ENCODE measurements at regions not wholly inside any gene's neighbourhood (a gene's known extent, or its start where the extent isn't known, plus 50 kb on each side); places are given as distances from the start of the nearest gene placed in this dataset.

DNA sequence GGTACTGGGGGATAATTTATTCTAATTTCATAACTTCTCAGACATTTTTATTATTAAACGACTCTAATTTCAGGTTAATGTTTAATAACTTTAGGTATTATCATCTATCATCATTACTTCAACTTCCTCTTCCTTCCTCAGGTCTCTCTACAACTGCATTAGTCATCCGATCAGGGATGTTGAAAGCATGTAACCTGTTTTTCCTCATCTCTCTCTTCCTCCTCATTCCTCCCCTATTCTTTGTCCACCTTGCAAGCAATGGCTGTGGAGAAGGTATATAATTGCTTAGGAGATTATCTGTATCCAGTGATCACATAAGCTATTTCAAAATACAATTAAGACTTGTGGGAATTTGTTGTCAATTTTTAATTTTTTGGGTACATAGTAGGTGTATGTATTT is 632.6 kb upstream of the DIAPH2 start:
- TF ChIP-seq, protein P1, sequence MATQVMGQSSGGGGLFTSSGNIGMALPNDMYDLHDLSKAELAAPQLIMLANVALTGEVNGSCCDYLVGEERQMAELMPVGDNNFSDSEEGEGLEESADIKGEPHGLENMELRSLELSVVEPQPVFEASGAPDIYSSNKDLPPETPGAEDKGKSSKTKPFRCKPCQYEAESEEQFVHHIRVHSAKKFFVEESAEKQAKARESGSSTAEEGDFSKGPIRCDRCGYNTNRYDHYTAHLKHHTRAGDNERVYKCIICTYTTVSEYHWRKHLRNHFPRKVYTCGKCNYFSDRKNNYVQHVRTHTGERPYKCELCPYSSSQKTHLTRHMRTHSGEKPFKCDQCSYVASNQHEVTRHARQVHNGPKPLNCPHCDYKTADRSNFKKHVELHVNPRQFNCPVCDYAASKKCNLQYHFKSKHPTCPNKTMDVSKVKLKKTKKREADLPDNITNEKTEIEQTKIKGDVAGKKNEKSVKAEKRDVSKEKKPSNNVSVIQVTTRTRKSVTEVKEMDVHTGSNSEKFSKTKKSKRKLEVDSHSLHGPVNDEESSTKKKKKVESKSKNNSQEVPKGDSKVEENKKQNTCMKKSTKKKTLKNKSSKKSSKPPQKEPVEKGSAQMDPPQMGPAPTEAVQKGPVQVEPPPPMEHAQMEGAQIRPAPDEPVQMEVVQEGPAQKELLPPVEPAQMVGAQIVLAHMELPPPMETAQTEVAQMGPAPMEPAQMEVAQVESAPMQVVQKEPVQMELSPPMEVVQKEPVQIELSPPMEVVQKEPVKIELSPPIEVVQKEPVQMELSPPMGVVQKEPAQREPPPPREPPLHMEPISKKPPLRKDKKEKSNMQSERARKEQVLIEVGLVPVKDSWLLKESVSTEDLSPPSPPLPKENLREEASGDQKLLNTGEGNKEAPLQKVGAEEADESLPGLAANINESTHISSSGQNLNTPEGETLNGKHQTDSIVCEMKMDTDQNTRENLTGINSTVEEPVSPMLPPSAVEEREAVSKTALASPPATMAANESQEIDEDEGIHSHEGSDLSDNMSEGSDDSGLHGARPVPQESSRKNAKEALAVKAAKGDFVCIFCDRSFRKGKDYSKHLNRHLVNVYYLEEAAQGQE (IDR thresholded peaks at IDR 0.05; ENCODE audit: insufficient read depth in 1 of 2, low read depth in 2 of 2, low read length in 2 of 2) = no peak
- TF ChIP-seq SIN3A (IDR thresholded peaks at IDR 0.05; ENCODE audit: borderline replicate concordance, insufficient read depth, low read length) (no peak), FOXP2 (optimal IDR thresholded peaks at IDR 0.05; ENCODE audit: borderline replicate concordance, extremely low read depth, extremely low read length, insufficient read depth) (no peak), TAF1 (IDR thresholded peaks at IDR 0.05; ENCODE audit: borderline replicate concordance, insufficient read depth, low read length) (no peak), POLR2AphosphoS5 (IDR thresholded peaks at IDR 0.05; ENCODE audit: low read depth, low read length) (no peak)

DNA sequence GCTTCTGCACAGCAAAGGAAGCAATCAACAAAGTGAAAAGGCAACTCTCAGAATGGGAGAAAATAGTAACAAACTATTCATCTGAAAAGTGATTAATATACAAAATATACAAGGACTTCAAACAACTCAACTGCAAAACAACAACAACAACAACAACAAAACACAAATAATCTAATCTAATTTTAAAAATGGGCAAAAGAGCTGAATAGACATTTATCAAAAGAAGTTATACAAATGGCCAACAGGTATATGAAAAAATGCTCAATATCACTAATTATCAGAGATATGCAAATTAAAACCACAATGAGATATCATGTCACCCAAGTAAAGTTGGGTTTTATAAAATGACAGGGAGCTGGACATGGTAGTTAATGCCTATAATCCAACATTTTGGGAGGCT is 602.8 kb upstream of the DIAPH2 start:
- TF ChIP-seq SIN3A (IDR thresholded peaks at IDR 0.05; ENCODE audit: borderline replicate concordance, insufficient read depth, low read length) (no peak), TAF1 (IDR thresholded peaks at IDR 0.05; ENCODE audit: borderline replicate concordance, insufficient read depth, low read length) (no peak), FOXP2 (optimal IDR thresholded peaks at IDR 0.05; ENCODE audit: borderline replicate concordance, extremely low read depth, extremely low read length, insufficient read depth) (no peak), POLR2AphosphoS5 (IDR thresholded peaks at IDR 0.05; ENCODE audit: low read depth, low read length) (no peak)
- TF ChIP-seq, protein P1 (IDR thresholded peaks at IDR 0.05; ENCODE audit: insufficient read depth in 1 of 2, low read depth in 2 of 2, low read length in 2 of 2) = no peak

DNA sequence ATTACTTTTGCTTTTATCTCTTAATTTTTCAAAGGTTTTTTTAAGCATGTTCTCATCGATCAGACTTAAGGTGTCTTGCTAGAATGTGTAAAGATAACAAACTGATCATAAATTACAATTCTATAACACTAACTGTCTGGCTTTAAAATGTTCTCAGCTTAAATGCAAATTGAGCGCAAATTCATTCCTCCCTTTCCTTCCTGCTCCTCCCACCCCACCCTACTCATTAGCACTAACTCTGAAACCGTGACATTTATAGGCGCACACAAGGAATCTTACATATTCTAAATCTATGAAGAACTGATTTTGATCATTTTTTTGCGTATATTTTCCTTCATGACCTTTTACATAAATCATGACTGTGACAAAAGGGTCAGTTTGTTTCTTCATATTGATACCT is 590.0 kb upstream of the DIAPH2 start:
- no peak for TF ChIP-seq FOXP2 (optimal IDR thresholded peaks at IDR 0.05; ENCODE audit: borderline replicate concordance, extremely low read depth, extremely low read length, insufficient read depth)
- TF ChIP-seq SIN3A (IDR thresholded peaks at IDR 0.05; ENCODE audit: borderline replicate concordance, insufficient read depth, low read length) = no peak
- no peak for TF ChIP-seq TAF1 (IDR thresholded peaks at IDR 0.05; ENCODE audit: borderline replicate concordance, insufficient read depth, low read length)
- TF ChIP-seq, protein P1 (IDR thresholded peaks at IDR 0.05; ENCODE audit: insufficient read depth in 1 of 2, low read depth in 2 of 2, low read length in 2 of 2) = no peak
- TF ChIP-seq POLR2AphosphoS5 (IDR thresholded peaks at IDR 0.05; ENCODE audit: low read depth, low read length) = no peak

DNA sequence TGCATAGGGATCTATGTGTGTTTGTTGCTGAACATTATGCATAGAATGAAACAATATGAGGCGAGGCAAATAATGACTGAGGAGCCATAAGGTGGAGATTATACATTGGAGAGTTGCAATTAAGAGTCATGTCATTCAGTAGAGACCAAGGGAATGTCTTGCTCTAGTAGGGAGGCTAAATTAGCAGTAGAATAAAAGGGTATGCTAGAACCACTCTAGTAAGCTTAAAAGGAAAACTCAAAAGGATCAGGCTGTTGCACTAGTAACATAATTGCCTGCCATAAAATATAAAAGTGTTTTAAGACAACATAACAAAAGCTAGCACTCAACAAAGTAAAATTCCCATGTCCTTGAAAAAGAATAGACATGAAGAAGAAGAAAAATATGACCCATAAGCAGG is 586.2 kb upstream of the DIAPH2 start:
- TF ChIP-seq, protein P1 (IDR thresholded peaks at IDR 0.05; ENCODE audit: insufficient read depth in 1 of 2, low read depth in 2 of 2, low read length in 2 of 2) = no peak
- TF ChIP-seq SIN3A (IDR thresholded peaks at IDR 0.05; ENCODE audit: borderline replicate concordance, insufficient read depth, low read length) = no peak
- no peak for TF ChIP-seq FOXP2 (optimal IDR thresholded peaks at IDR 0.05; ENCODE audit: borderline replicate concordance, extremely low read depth, extremely low read length, insufficient read depth)
- TF ChIP-seq TAF1 (IDR thresholded peaks at IDR 0.05; ENCODE audit: borderline replicate concordance, insufficient read depth, low read length) = no peak
- no peak for TF ChIP-seq POLR2AphosphoS5 (IDR thresholded peaks at IDR 0.05; ENCODE audit: low read depth, low read length)

DNA sequence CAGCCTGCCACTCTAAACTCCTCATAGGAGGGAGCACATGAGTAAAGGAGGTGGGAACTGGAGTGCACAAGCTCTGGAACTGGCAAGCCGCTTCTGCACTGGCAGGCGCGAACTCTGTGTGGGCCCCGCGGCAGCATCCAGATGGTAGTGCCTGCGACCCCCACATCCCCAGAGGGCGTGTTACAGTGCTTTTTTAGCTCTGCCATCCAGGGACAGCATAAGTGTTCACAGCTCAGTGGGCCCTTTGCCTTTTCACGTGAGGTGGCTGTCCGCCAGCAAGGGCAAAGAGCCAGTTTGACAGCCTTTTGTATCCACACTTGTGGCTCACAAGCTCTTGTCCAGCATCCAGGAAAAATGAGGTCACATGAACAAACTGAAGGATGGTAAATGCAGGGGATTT is 581.6 kb upstream of the DIAPH2 start:
- TF ChIP-seq SIN3A (IDR thresholded peaks at IDR 0.05; ENCODE audit: borderline replicate concordance, insufficient read depth, low read length) (no peak), POLR2AphosphoS5 (IDR thresholded peaks at IDR 0.05; ENCODE audit: low read depth, low read length) (no peak), FOXP2 (optimal IDR thresholded peaks at IDR 0.05; ENCODE audit: borderline replicate concordance, extremely low read depth, extremely low read length, insufficient read depth) (no peak), TAF1 (IDR thresholded peaks at IDR 0.05; ENCODE audit: borderline replicate concordance, insufficient read depth, low read length) (no peak)
- TF ChIP-seq, protein P1 (IDR thresholded peaks at IDR 0.05; ENCODE audit: insufficient read depth in 1 of 2, low read depth in 2 of 2, low read length in 2 of 2) = no peak
